Trophoblast cell (in vitro differentiated cells and primary cell): ENCODE measurements at regions not wholly inside any gene's neighbourhood (a gene's known extent, or its start where the extent isn't known, plus 50 kb on each side); places are given as distances from the start of the nearest gene placed in this dataset.
A peak's percentile ranks its signal among the peaks of the same experiment; 100 is the strongest.

Experiments
- DNase-seq, 2 donors: peaks; one replicate each; pipeline ENCODE4 v3.0.0-alpha.2; 2016
- H2AFZ ChIP-seq: 2 replicates; pipeline ENCODE4 v1.6.1; 2013; ENCODE audit warnings: low read length, moderate library complexity, mild to moderate bottlenecking; ENCODE audit not compliant: insufficient read depth, poor library complexity
- H2AK5ac ChIP-seq: 2 replicates; pipeline ENCODE4 v1.6.1; 2013; ENCODE audit warnings: mild to moderate bottlenecking, low read length
- H2BK120ac ChIP-seq: 2 replicates; pipeline ENCODE4 v1.6.1; 2013; ENCODE audit warnings: low read length, mild to moderate bottlenecking, moderate library complexity; ENCODE audit not compliant: insufficient read depth, poor library complexity
- H2BK12ac ChIP-seq: 2 replicates; pipeline ENCODE4 v1.6.1; 2013; ENCODE audit warnings: mild to moderate bottlenecking, low read length, moderate library complexity
- H2BK5ac ChIP-seq: 2 replicates; pipeline ENCODE4 v1.6.1; 2013; ENCODE audit warnings: low read length, low read depth, moderate library complexity, mild to moderate bottlenecking; ENCODE audit not compliant: poor library complexity
- H3K14ac ChIP-seq: 2 replicates; pipeline ENCODE4 v1.6.1; 2013; ENCODE audit warnings: mild to moderate bottlenecking, low read length
- H3K18ac ChIP-seq: 2 replicates; pipeline ENCODE4 v1.6.1; 2013; ENCODE audit warnings: mild to moderate bottlenecking, low read length
- H3K23ac ChIP-seq: 2 replicates; pipeline ENCODE4 v1.6.1; 2013; ENCODE audit warnings: low read length
- H3K27ac ChIP-seq: 2 replicates; pipeline ENCODE4 v1.5.1; 2013; ENCODE audit warnings: low read depth, mild to moderate bottlenecking, inconsistent platforms, low read length, moderate library complexity
- H3K27me3 ChIP-seq: 2 replicates; pipeline ENCODE4 v1.6.1; 2013; ENCODE audit warnings: inconsistent platforms, mild to moderate bottlenecking, low read length, moderate library complexity; ENCODE audit not compliant: insufficient read depth
- H3K36me3 ChIP-seq, 2 experiments: 1 replicate in 1 of 2; 2 replicates in 1 of 2; pipeline ENCODE4 v1.6.1; 2013; ENCODE audit warnings: low read length in 2 of 2, mild to moderate bottlenecking in 2 of 2, moderate library complexity in 1 of 2; ENCODE audit not compliant: insufficient read depth in 2 of 2, control insufficient read depth in 1 of 2
- H3K4ac ChIP-seq: 2 replicates; pipeline ENCODE4 v1.6.1; 2013; ENCODE audit warnings: low read depth, mild to moderate bottlenecking, low read length, moderate library complexity
- H3K4me1 ChIP-seq, 2 experiments: 1 replicate in 1 of 2; 2 replicates in 1 of 2; pipeline ENCODE4 v1.6.1; 2013; ENCODE audit warnings: low read length in 2 of 2, mild to moderate bottlenecking in 2 of 2, moderate library complexity in 1 of 2; ENCODE audit not compliant: insufficient read depth in 2 of 2, control insufficient read depth in 1 of 2
- H3K4me2 ChIP-seq: 2 replicates; pipeline ENCODE4 v1.6.1; 2013; ENCODE audit warnings: inconsistent platforms, mild to moderate bottlenecking, low read length, moderate library complexity
- H3K4me3 ChIP-seq: 2 replicates; pipeline ENCODE4 v1.5.1; 2013; ENCODE audit warnings: mild to moderate bottlenecking, low read depth, low read length, inconsistent platforms
- H3K79me1 ChIP-seq: one replicate; pipeline ENCODE4 v1.6.1; 2013; ENCODE audit warnings: low read length
- H3K79me2 ChIP-seq: 2 replicates; pipeline ENCODE4 v1.6.1; 2013; ENCODE audit warnings: low read length, mild to moderate bottlenecking; ENCODE audit not compliant: control insufficient read depth, insufficient read depth, poor library complexity
- H3K9ac ChIP-seq: 2 replicates; pipeline ENCODE4 v1.6.1; 2013; ENCODE audit warnings: mild to moderate bottlenecking, low read length
- H3K9me3 ChIP-seq: 2 replicates; pipeline ENCODE4 v1.6.1; 2013; ENCODE audit warnings: low read depth, mild to moderate bottlenecking, control low read depth, inconsistent platforms, low read length; ENCODE audit not compliant: insufficient read depth
- H4K12ac ChIP-seq: 2 replicates; pipeline ENCODE4 v1.6.1; 2013; ENCODE audit warnings: low read depth, mild to moderate bottlenecking, low read length, moderate library complexity
- H4K8ac ChIP-seq: 2 replicates; pipeline ENCODE4 v1.6.1; 2013; ENCODE audit warnings: low read depth, mild to moderate bottlenecking, low read length, moderate library complexity
- H4K91ac ChIP-seq: one replicate; pipeline ENCODE4 v1.6.1; 2013; ENCODE audit warnings: low read depth, mild to moderate bottlenecking, low read length, moderate library complexity
- WGBS: extraction: QIAGEN DNeasy Blood & Tissue Kit; methylation state at CpG from one replicate; pipeline ENCODE4 v1.1.7; 2013; ENCODE audit warnings: missing lambda C conversion rate; ENCODE audit not compliant: insufficient read length, insufficient coverage; ENCODE audit errors: extremely low coverage; 5-methylcytosine and 5-hydroxymethylcytosine counted together

DNA sequence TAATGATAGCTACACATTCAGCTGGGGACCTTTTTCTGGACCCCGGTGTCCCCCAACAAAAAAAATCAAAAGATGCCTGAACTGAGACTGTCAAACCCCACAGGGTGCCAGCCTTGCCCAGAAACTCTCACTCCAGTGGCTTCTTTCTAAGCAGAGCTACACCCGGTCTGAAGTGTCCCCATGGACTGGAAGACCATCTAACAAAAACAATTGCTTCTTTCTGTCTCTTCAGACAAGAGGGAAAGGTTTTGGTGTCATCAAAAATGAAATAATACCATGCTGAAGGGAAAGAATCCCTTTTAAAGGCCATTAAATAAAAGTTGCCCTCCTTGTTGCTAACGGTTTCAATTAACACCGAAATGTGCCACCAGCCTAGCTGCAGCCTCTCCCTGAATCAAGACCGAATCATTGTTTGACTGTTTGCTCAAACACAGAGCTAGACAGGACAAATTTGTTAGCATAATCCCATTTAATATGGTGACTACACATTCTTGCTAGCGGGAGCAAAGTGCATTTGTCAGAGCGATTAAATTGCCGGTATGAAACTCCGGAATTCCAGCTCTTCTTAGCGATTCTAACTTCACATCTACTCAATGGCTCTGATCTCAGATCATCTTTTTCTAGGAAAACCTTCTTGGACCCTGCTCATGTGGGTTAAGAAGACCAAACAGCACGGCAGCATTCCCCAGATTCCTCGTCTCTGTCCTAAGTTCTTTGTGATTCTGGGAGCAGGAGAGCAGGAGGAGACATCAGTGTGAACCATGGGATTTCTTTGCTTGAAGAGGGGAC is 397.5 kb upstream of the PRKCQ start:
- no peak overlapping the region for H2BK5ac ChIP-seq
- no peaks in the 10 kb centered on the region for H3K36me3 ChIP-seq
- H3K9me3 ChIP-seq: no peaks in the 10 kb centered on the region
- no peak overlapping the region for H3K4me2 ChIP-seq
- H3K18ac ChIP-seq: no peak overlapping the region
- H3K14ac ChIP-seq: no peak overlapping the region
- no peak overlapping the region for H3K4me3 ChIP-seq
- H2AFZ ChIP-seq: no peak overlapping the region
- no peak overlapping the region for H3K27ac ChIP-seq
- H3K4ac ChIP-seq: no peak overlapping the region
- H3K9ac ChIP-seq: no peak overlapping the region
- no peak overlapping the region for H2BK120ac ChIP-seq
- no peaks in the 10 kb centered on the region for H3K27me3 ChIP-seq
- H4K12ac ChIP-seq: no peak overlapping the region
- no peak overlapping the region for H2AK5ac ChIP-seq
- H3K79me1 ChIP-seq: no peaks in the 10 kb centered on the region
- H3K4me1 ChIP-seq: no peaks in the 10 kb centered on the region
- WGBS: no CpG with 5 or more reads among the region's 12 CpGs
- no peaks in the 10 kb centered on the region for H3K79me2 ChIP-seq
- H3K23ac ChIP-seq: no peak overlapping the region
- H4K91ac ChIP-seq: no peak overlapping the region
- peak in 1 of 2 donors; percentile 8 for DNase-seq
- H4K8ac ChIP-seq: no peak overlapping the region
- H2BK12ac ChIP-seq: no peak overlapping the region

DNA sequence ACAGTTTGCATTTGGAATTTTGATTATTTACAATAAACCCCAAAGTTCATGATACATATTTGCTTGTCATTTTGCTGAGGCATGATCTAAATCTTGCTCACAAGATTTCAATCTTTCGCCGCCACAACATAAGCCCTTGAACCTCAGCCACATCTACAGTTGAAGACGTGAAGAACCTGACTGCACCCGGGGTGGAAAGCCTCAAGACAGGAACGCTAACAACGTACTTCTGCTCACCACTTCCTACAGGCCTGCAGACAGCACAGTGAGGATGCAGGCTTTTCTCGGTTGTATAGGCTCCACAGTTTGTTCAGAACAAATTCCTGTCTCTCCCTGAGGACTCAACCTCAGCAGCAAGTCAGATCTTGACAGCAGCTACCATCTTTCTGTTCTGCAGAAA is 393.8 kb upstream of the PRKCQ start:
- Histone ChIP-seq H3K14ac (no peak overlapping the region), H3K79me1 (no peaks in the 10 kb centered on the region), H3K18ac (no peak overlapping the region), H4K8ac (no peak overlapping the region), H2AK5ac (no peak overlapping the region), H3K79me2 (no peaks in the 10 kb centered on the region), H3K4me3 (no peak overlapping the region), H3K9me3 (no peaks in the 10 kb centered on the region), H3K9ac (no peak overlapping the region), H3K27ac (no peak overlapping the region), H3K4me2 (no peak overlapping the region), H2BK5ac (no peak overlapping the region), H4K12ac (no peak overlapping the region), H2AFZ (no peak overlapping the region), H4K91ac (no peak overlapping the region), H3K23ac (no peak overlapping the region), H3K27me3 (no peaks in the 10 kb centered on the region), H3K36me3 (no peaks in the 10 kb centered on the region), H2BK120ac (no peak overlapping the region), H3K4me1 (no peaks in the 10 kb centered on the region), H2BK12ac (no peak overlapping the region), H3K4ac (no peak overlapping the region)
- DNase-seq: no peak
- no CpG with 5 or more reads among the region's 7 CpGs for WGBS

DNA sequence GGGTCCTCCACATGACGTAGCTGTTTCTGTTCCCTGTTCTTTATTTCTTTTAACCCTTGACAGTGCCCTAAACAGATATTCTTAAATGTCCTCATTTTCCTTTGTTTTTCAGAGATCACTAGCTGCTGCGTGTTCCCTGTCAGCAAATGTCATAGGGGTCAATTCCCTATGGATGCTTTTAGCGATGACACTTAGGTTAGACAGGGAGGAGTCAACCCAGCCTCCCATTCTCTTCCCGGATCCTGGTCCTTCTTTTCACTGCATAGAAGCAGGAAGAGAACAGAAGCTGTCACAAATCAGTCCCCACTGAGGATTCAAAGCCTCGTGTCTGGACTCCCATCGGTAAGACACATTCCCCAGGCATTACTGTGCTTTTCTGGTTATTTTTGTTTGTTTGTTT is 392.1 kb upstream of the PRKCQ start:
- Histone ChIP-seq H2BK12ac (no peak overlapping the region), H3K4ac (no peak overlapping the region), H4K12ac (no peak overlapping the region), H3K79me2 (no peaks in the 10 kb centered on the region), H3K14ac (no peak overlapping the region), H3K4me2 (no peak overlapping the region), H3K27ac (no peak overlapping the region), H3K9me3 (no peaks in the 10 kb centered on the region), H2AK5ac (no peak overlapping the region), H2BK5ac (no peak overlapping the region), H3K4me3 (no peak overlapping the region), H3K79me1 (no peaks in the 10 kb centered on the region), H3K9ac (no peak overlapping the region), H2BK120ac (no peak overlapping the region), H3K27me3 (no peaks in the 10 kb centered on the region), H4K91ac (no peak overlapping the region), H3K18ac (no peak overlapping the region), H2AFZ (no peak overlapping the region), H4K8ac (no peak overlapping the region), H3K36me3 (no peaks in the 10 kb centered on the region), H3K23ac (no peak overlapping the region), H3K4me1 (no peaks in the 10 kb centered on the region)
- peak in 1 of 2 donors; percentile 38 for DNase-seq
- WGBS: no CpG with 5 or more reads among the region's 6 CpGs

DNA sequence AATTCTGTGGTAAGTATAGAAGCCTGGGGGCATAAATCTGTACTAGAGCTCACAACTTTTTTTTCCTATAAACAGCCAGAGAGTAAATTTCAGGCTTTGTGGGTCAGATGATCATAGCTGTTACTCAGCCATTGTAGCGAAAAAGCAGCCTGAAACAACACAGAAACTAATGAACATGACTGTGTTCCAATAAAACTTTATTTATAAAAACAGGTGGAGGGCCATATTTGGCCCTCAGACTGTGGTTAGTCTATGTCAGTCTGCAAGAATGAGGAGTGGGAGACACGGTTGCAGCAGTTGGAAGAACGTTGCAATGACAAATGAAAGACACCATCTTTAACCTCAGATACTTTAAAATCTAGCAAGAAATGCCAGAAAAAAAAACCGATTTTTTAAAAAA is 389.6 kb upstream of the PRKCQ start:
- Histone ChIP-seq H2AK5ac (no peak overlapping the region), H4K12ac (no peak overlapping the region)

More for the DNA sequence above, 389.6 kb upstream of the PRKCQ start:
- H3K23ac ChIP-seq: no peak overlapping the region
- H2BK5ac ChIP-seq: no peak overlapping the region
- H3K9me3 ChIP-seq: no peaks in the 10 kb centered on the region
- no peak overlapping the region for H4K91ac ChIP-seq
- no peak for DNase-seq
- H3K4me3 ChIP-seq: no peak overlapping the region
- H3K27ac ChIP-seq: no peak overlapping the region
- H3K18ac ChIP-seq: no peak overlapping the region
- H3K79me2 ChIP-seq: no peaks in the 10 kb centered on the region
- H3K4ac ChIP-seq: no peak overlapping the region
- H2AFZ ChIP-seq: no peak overlapping the region
- no peak overlapping the region for H4K8ac ChIP-seq
- H3K36me3 ChIP-seq: no peaks in the 10 kb centered on the region
- H3K27me3 ChIP-seq: no peaks in the 10 kb centered on the region
- H2BK12ac ChIP-seq: no peak overlapping the region
- H3K79me1 ChIP-seq: no peaks in the 10 kb centered on the region
- H3K9ac ChIP-seq: no peak overlapping the region
- H3K4me1 ChIP-seq: no peaks in the 10 kb centered on the region
- H3K14ac ChIP-seq: no peak overlapping the region
- no peak overlapping the region for H3K4me2 ChIP-seq
- no peak overlapping the region for H2BK120ac ChIP-seq
- WGBS: no CpG with 5 or more reads among the region's 4 CpGs
